Hepatocyte (in vitro differentiated cells): ENCODE measurements at regions not wholly inside any gene's neighbourhood (a gene's known extent, or its start where the extent isn't known, plus 50 kb on each side); places are given as distances from the start of the nearest gene placed in this dataset.

ENCODE experiments used
- DNase-seq: peaks from one replicate; pipeline ENCODE4 v3.0.0-alpha.2; 2016; ENCODE audit warnings: low spot score
- H2AFZ ChIP-seq: fragments of 200-600 bp; sonication (generic); 2 replicates; pipeline ENCODE4 v1.6.0; 2016; ENCODE audit warnings: antibody characterized with exemption, mild to moderate bottlenecking
- H3K27ac ChIP-seq: fragments of 200-600 bp; sonication (generic); 2 replicates; pipeline ENCODE4 v1.5.1; 2016; ENCODE audit warnings: mild to moderate bottlenecking
- H3K27me3 ChIP-seq: fragments of 200-600 bp; sonication (generic); 2 replicates; pipeline ENCODE4 v1.6.1; 2016
- H3K36me3 ChIP-seq: fragments of 200-600 bp; sonication (generic); replicated peaks from 2 replicates; pipeline ENCODE4 v1.5.1; 2016; ENCODE audit warnings: low read depth; ENCODE audit not compliant: insufficient read depth
- H3K4me1 ChIP-seq: fragments of 200-600 bp; sonication (generic); 2 replicates; pipeline ENCODE4 v1.5.1; 2016; ENCODE audit warnings: mild to moderate bottlenecking, moderate library complexity; ENCODE audit not compliant: insufficient read depth
- H3K4me2 ChIP-seq: fragments of 200-600 bp; sonication (generic); 2 replicates; pipeline ENCODE4 v1.6.0; 2016
- H3K4me3 ChIP-seq: fragments of 200-600 bp; sonication (generic); 2 replicates; pipeline ENCODE4 v1.5.1; 2016; ENCODE audit warnings: mild to moderate bottlenecking
- H3K79me2 ChIP-seq: fragments of 200-600 bp; sonication (generic); 2 replicates; pipeline ENCODE4 v1.6.0; 2017; ENCODE audit warnings: mild to moderate bottlenecking
- H3K9me2 ChIP-seq: fragments of 200-600 bp; sonication (generic); replicated peaks from 2 replicates; pipeline ENCODE4 v1.6.0; 2017; ENCODE audit warnings: mild to moderate bottlenecking; ENCODE audit not compliant: insufficient read depth
- H3K9me3 ChIP-seq: fragments of 200-600 bp; sonication (generic); 2 replicates; pipeline ENCODE4 v1.5.1; 2016; ENCODE audit warnings: low read depth, mild to moderate bottlenecking
- H4K20me1 ChIP-seq: fragments of 200-600 bp; sonication (generic); 2 replicates; pipeline ENCODE4 v1.6.0; 2016; ENCODE audit warnings: mild to moderate bottlenecking; ENCODE audit not compliant: insufficient read depth, poor library complexity, severe bottlenecking
- EZH2 ChIP-seq: fragments of 200-600 bp; sonication (generic); IDR thresholded peaks from 2 replicates; pipeline ENCODE4 v1.6.1; 2016; ENCODE audit warnings: antibody characterized with exemption, mild to moderate bottlenecking, borderline replicate concordance
- EZH2phosphoT487 ChIP-seq: fragments of 200-600 bp; sonication (generic); IDR thresholded peaks from one replicate; pipeline ENCODE4 v1.6.1; 2018; ENCODE audit warnings: antibody characterized with exemption, mild to moderate bottlenecking, low read depth, moderate library complexity; ENCODE audit not compliant: unreplicated experiment, severe bottlenecking
- WGBS: methylation state at CpG from one replicate; pipeline ENCODE4 v1.1.6; 2016; ENCODE audit warnings: low lambda C conversion rate; ENCODE audit errors: missing lambda C conversion rate; 5-methylcytosine and 5-hydroxymethylcytosine counted together
- TF ChIP-seq, protein P1 (sequence below): fragments of 200-600 bp; sonication (generic); IDR thresholded peaks from 2 replicates; pipeline ENCODE4 v1.5.1; 2016; ENCODE audit warnings: antibody characterized with exemption, mild to moderate bottlenecking; ENCODE audit not compliant: poor library complexity

- Histone ChIP-seq H3K79me2 (no peaks in the 10 kb centered on the region), H3K36me3 (no peaks in the 10 kb centered on the region), H3K4me1 (peaks cover 18% of the 10 kb centered on the region), H3K9me2 (no peaks in the 10 kb centered on the region), H3K27me3 (no peaks in the 10 kb centered on the region), H4K20me1 (no peaks in the 10 kb centered on the region), H3K9me3 (no peaks in the 10 kb centered on the region), H2AFZ (no peak overlapping the region), H3K4me3 (no peak overlapping the region), H3K27ac (peak overlapping the region; percentile 5), H3K4me2 (peak overlapping the region; percentile 58)
- WGBS: 38% methylated on average over 1 of the region's 1 CpG
- DNase-seq: no peak
- TF ChIP-seq, protein P1, sequence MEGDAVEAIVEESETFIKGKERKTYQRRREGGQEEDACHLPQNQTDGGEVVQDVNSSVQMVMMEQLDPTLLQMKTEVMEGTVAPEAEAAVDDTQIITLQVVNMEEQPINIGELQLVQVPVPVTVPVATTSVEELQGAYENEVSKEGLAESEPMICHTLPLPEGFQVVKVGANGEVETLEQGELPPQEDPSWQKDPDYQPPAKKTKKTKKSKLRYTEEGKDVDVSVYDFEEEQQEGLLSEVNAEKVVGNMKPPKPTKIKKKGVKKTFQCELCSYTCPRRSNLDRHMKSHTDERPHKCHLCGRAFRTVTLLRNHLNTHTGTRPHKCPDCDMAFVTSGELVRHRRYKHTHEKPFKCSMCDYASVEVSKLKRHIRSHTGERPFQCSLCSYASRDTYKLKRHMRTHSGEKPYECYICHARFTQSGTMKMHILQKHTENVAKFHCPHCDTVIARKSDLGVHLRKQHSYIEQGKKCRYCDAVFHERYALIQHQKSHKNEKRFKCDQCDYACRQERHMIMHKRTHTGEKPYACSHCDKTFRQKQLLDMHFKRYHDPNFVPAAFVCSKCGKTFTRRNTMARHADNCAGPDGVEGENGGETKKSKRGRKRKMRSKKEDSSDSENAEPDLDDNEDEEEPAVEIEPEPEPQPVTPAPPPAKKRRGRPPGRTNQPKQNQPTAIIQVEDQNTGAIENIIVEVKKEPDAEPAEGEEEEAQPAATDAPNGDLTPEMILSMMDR: no peak
These were observed 187.1 kb downstream of the KATNAL1 start for GRCh38 chr13:30120133-30120822.

DNA sequence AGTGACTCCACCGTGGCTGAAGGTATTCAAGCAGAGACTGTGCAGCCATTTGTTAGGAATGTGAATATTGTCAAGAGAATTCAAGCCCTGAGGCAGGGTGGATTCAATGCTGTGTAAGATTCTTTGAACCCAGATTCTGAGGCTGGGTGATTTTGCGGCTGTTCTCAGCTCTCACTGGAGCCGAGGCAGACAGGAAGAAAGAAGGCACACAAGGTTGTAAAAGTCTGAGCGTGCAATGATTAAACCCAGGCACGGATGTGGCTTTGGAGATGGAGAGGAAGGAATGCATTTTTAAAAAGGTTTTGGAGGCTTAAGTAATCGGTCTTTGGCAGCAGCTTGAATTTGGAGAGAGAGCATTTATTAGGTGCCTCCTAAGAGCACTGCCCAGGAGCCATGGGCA lies 187.9 kb downstream of the KATNAL1 start:
- TF ChIP-seq, protein P1: no peak
- TF ChIP-seq EZH2phosphoT487 (no peak), EZH2 (no peak)
- DNase-seq: peak; percentile 60
- Histone ChIP-seq H3K79me2 (no peaks in the 10 kb centered on the region), H3K9me2 (no peaks in the 10 kb centered on the region), H3K27me3 (no peaks in the 10 kb centered on the region), H3K9me3 (no peaks in the 10 kb centered on the region), H4K20me1 (no peaks in the 10 kb centered on the region), H3K4me1 (peaks cover 16% of the 10 kb centered on the region), H3K4me2 (peak overlapping the region; percentile 58), H3K27ac (peak overlapping the region; percentile 70), H3K36me3 (no peaks in the 10 kb centered on the region), H2AFZ (peak overlapping the region; percentile 22), H3K4me3 (no peak overlapping the region)
- WGBS: 14% methylated on average over 6 of the region's 6 CpGs

DNA sequence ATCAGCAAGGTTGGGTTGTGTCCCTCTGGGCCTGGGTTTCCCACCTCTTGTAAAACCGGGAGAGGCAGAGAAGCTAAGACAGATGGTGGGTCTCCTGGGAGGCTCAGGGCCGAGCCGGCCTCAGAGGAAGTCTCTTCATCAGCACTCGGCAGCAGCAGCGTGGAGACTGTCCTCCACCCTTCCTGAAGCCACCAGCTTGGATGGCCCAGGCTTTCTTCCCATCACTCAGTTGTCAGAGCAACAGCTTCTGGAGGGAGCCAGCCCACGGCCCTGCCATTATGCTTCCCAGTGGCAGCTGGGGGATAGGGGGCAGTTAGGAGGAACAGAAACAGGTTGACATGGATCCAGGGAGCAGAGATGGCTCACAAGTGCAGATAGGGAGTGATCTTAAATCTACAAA lies 191.0 kb downstream of the KATNAL1 start:
- Histone ChIP-seq H3K9me3 (no peaks in the 10 kb centered on the region), H3K4me3 (no peak overlapping the region), H3K27me3 (no peaks in the 10 kb centered on the region), H3K9me2 (no peaks in the 10 kb centered on the region), H3K36me3 (no peaks in the 10 kb centered on the region), H3K79me2 (no peaks in the 10 kb centered on the region), H4K20me1 (no peaks in the 10 kb centered on the region), H2AFZ (no peak overlapping the region), H3K27ac (no peak overlapping the region), H3K4me2 (no peak overlapping the region), H3K4me1 (peaks cover 30% of the 10 kb centered on the region)
- DNase-seq: no peak
- WGBS: 78% methylated on average over 6 of the region's 6 CpGs
- TF ChIP-seq EZH2 (no peak), EZH2phosphoT487 (no peak)
- TF ChIP-seq, protein P1: no peak

- WGBS: 38% methylated on average over 9 of the region's 9 CpGs
- no peak overlapping the region for H2AFZ ChIP-seq
- H3K36me3 ChIP-seq: no peaks in the 10 kb centered on the region
- peak overlapping the region; percentile 77 for H3K4me2 ChIP-seq
- no peaks in the 10 kb centered on the region for H3K79me2 ChIP-seq
- H4K20me1 ChIP-seq: no peaks in the 10 kb centered on the region
- H3K4me1 ChIP-seq: peaks cover 30% of the 10 kb centered on the region
- no peak overlapping the region for H3K4me3 ChIP-seq
- peak overlapping the region; percentile 25 for H3K27ac ChIP-seq
- no peak for DNase-seq
- no peaks in the 10 kb centered on the region for H3K9me2 ChIP-seq
- H3K27me3 ChIP-seq: no peaks in the 10 kb centered on the region
- TF ChIP-seq EZH2phosphoT487 (no peak), EZH2 (no peak)
- TF ChIP-seq, protein P1: no peak
- no peaks in the 10 kb centered on the region for H3K9me3 ChIP-seq
These were observed 192.1 kb downstream of the KATNAL1 start for GRCh38 chr13:30115257-30115600.
